ENCODE measurements at regions not wholly inside any gene's neighbourhood (a gene's known extent, or its start where the extent isn't known, plus 50 kb on each side); places are given as distances from the start of the nearest gene placed in this dataset.

DNA sequence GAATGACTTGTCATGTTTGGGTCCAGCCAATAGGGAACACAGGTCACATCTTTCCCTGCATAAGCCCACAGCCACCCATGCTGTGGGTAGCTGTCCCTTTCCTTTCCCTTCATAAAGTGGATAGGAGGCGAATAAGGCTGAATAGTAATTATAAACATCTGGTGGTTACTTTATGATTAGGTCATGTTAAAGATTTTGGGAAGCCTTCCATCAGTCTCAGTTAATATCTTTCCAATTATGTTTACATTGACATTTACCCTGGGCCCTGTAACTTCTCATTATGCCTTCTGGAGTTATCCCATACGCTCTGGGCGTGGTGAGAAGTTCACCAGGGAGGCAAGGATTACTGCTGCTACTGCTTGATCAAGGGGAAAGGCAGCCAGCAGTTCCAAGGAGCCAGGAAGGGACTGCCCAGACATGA, 197.2 kb downstream of the HLX start:
- TF ChIP-seq, protein P1, sequence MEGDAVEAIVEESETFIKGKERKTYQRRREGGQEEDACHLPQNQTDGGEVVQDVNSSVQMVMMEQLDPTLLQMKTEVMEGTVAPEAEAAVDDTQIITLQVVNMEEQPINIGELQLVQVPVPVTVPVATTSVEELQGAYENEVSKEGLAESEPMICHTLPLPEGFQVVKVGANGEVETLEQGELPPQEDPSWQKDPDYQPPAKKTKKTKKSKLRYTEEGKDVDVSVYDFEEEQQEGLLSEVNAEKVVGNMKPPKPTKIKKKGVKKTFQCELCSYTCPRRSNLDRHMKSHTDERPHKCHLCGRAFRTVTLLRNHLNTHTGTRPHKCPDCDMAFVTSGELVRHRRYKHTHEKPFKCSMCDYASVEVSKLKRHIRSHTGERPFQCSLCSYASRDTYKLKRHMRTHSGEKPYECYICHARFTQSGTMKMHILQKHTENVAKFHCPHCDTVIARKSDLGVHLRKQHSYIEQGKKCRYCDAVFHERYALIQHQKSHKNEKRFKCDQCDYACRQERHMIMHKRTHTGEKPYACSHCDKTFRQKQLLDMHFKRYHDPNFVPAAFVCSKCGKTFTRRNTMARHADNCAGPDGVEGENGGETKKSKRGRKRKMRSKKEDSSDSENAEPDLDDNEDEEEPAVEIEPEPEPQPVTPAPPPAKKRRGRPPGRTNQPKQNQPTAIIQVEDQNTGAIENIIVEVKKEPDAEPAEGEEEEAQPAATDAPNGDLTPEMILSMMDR (IDR thresholded peaks at IDR 0.05; ENCODE audit: poor library complexity, severe bottlenecking): no peak
- TF ChIP-seq SMC3 (conservative IDR thresholded peaks at IDR 0.05; ENCODE audit: poor library complexity): no peak
- no peak for TF ChIP-seq EZH2 (IDR thresholded peaks at IDR 0.05; ENCODE audit: borderline replicate concordance, insufficient read depth, low read length, poor library complexity, severe bottlenecking)
- TF ChIP-seq POLR2AphosphoS5 (IDR thresholded peaks at IDR 0.05): no peak
- TF ChIP-seq RAD21 (conservative IDR thresholded peaks at IDR 0.05): no peak
- no peak for TF ChIP-seq TAF1 (IDR thresholded peaks at IDR 0.05; ENCODE audit: low read depth)
- TF ChIP-seq EP300 (conservative IDR thresholded peaks at IDR 0.05; ENCODE audit: poor library complexity, severe bottlenecking): no peak
- TF ChIP-seq, protein P2, sequence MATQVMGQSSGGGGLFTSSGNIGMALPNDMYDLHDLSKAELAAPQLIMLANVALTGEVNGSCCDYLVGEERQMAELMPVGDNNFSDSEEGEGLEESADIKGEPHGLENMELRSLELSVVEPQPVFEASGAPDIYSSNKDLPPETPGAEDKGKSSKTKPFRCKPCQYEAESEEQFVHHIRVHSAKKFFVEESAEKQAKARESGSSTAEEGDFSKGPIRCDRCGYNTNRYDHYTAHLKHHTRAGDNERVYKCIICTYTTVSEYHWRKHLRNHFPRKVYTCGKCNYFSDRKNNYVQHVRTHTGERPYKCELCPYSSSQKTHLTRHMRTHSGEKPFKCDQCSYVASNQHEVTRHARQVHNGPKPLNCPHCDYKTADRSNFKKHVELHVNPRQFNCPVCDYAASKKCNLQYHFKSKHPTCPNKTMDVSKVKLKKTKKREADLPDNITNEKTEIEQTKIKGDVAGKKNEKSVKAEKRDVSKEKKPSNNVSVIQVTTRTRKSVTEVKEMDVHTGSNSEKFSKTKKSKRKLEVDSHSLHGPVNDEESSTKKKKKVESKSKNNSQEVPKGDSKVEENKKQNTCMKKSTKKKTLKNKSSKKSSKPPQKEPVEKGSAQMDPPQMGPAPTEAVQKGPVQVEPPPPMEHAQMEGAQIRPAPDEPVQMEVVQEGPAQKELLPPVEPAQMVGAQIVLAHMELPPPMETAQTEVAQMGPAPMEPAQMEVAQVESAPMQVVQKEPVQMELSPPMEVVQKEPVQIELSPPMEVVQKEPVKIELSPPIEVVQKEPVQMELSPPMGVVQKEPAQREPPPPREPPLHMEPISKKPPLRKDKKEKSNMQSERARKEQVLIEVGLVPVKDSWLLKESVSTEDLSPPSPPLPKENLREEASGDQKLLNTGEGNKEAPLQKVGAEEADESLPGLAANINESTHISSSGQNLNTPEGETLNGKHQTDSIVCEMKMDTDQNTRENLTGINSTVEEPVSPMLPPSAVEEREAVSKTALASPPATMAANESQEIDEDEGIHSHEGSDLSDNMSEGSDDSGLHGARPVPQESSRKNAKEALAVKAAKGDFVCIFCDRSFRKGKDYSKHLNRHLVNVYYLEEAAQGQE (IDR thresholded peaks at IDR 0.05; ENCODE audit: borderline replicate concordance): no peak
